Endothelial cell of umbilical vein (primary cell): ENCODE measurements at regions not wholly inside any gene's neighbourhood (a gene's known extent, or its start where the extent isn't known, plus 50 kb on each side); places are given as distances from the start of the nearest gene placed in this dataset.

Experiments used
- BruUV-seq: library from RNA; stranded (reverse); fragments of 400-500 nt; replicated peaks from 2 replicates; lab custom pipeline; 2021; lab: Mats Ljungman, UMichigan
- CTCF ChIA-PET: fragments of 300-600, 350-600 bp; sonication (Branson Sonifier 250); formaldehyde crosslinking; loops from one replicate; lab custom pipeline; 2021; ENCODE audit warnings: antibody characterized with exemption, inconsistent platforms; lab: Charles Lee
- POLR2A ChIA-PET: fragments of 300-600, 350-600 bp; sonication (Branson Sonifier 250); formaldehyde crosslinking; loops from one replicate; lab custom pipeline; 2021; ENCODE audit warnings: antibody characterized with exemption, inconsistent platforms; lab: Charles Lee
- DNase-seq: peaks from one replicate; pipeline ENCODE4 v3.0.0-alpha.2; 2011; ENCODE audit warnings: low read depth, low spot score
- FAIRE-seq: peaks from 2 replicates; lab custom pipeline; 2011; peaks lifted over from hg19 to GRCh38; lab: Jason Lieb, UNC
- H2AFZ ChIP-seq: 2 replicates; pipeline ENCODE4 v1.6.0; 2012; ENCODE audit warnings: low read depth, low read length, control low read depth, inconsistent platforms
- H3K27ac ChIP-seq: 2 replicates; pipeline ENCODE4 v1.5.1; 2011; ENCODE audit warnings: low read depth, mild to moderate bottlenecking, control low read depth, low read length, moderate library complexity; ENCODE audit not compliant: insufficient read depth
- H3K27me3 ChIP-seq, 2 experiments: 2 replicates each; pipeline versions ENCODE4 v1.6.0 to v1.6.1; 2011; ENCODE audit warnings: low read length in 2 of 2, mixed read lengths in 1 of 2; ENCODE audit not compliant: control insufficient read depth in 2 of 2, insufficient read depth in 2 of 2
- H3K36me3 ChIP-seq, 2 experiments: 2 replicates in 1 of 2; 3 replicates in 1 of 2; pipeline ENCODE4 v1.5.1; 2011; ENCODE audit warnings: low read length in 2 of 2, mild to moderate bottlenecking in 1 of 2, moderate library complexity in 1 of 2; ENCODE audit not compliant: control insufficient read depth in 2 of 2, insufficient read depth in 2 of 2; ENCODE audit errors: extremely low read depth in 1 of 2
- H3K4me1 ChIP-seq: 3 replicates; pipeline ENCODE4 v1.5.1; 2011; ENCODE audit warnings: mild to moderate bottlenecking, low read length; ENCODE audit not compliant: control insufficient read depth, insufficient read depth; ENCODE audit errors: extremely low read depth
- H3K4me2 ChIP-seq: 2 replicates; pipeline ENCODE4 v1.6.1; 2011; ENCODE audit warnings: low read length, control low read depth, mixed read lengths; ENCODE audit not compliant: insufficient read depth
- H3K4me3 ChIP-seq, 3 experiments: fragments of 200-600 bp in 1 of 3; sonication (generic), shearing (Covaris generic) in 1 of 3; replicated peaks in 1 of 3; 2 replicates each; pipeline ENCODE4 v1.5.1; 2011 to 2016; ENCODE audit warnings: control low read depth in 3 of 3, low read length in 3 of 3, mild to moderate bottlenecking in 2 of 3, inconsistent platforms in 1 of 3, low read depth in 1 of 3, moderate library complexity in 1 of 3; ENCODE audit not compliant: insufficient read depth in 1 of 3
- H3K79me2 ChIP-seq: 2 replicates; pipeline ENCODE4 v1.6.0; 2012; ENCODE audit warnings: low read length, inconsistent platforms; ENCODE audit not compliant: control insufficient read depth, insufficient read depth
- H3K9ac ChIP-seq: replicated peaks from 2 replicates; pipeline ENCODE3; 2011; ENCODE audit warnings: low read length, control low read depth; ENCODE audit not compliant: insufficient read depth; ENCODE audit errors: extremely low read depth
- H3K9me1 ChIP-seq: replicated peaks from 3 replicates; pipeline ENCODE4 v1.6.0; 2011; ENCODE audit warnings: mild to moderate bottlenecking, low read length; ENCODE audit not compliant: control insufficient read depth, insufficient read depth; ENCODE audit errors: extremely low read depth
- H3K9me3 ChIP-seq: replicated peaks from 2 replicates; pipeline ENCODE4 v1.5.1; 2012; ENCODE audit warnings: low read length, inconsistent platforms; ENCODE audit not compliant: control insufficient read depth, insufficient read depth
- H4K20me1 ChIP-seq: replicated peaks from 2 replicates; pipeline ENCODE3; 2011; ENCODE audit warnings: mild to moderate bottlenecking, low read length; ENCODE audit not compliant: control insufficient read depth, insufficient read depth; ENCODE audit errors: extremely low read depth
- EZH2 ChIP-seq: IDR thresholded peaks from 2 replicates; pipeline ENCODE4 v1.6.1; 2012; ENCODE audit warnings: borderline replicate concordance, low read depth, mild to moderate bottlenecking, moderate library complexity, low read length, inconsistent platforms; ENCODE audit not compliant: severe bottlenecking
- FOS ChIP-seq: IDR thresholded peaks from 2 replicates; pipeline ENCODE4 v1.6.1; 2011; ENCODE audit warnings: mild to moderate bottlenecking, low read length, moderate library complexity, borderline replicate concordance; ENCODE audit not compliant: insufficient read depth
- GATA2 ChIP-seq: IDR thresholded peaks from 2 replicates; pipeline ENCODE4 v1.7.0; 2011; ENCODE audit warnings: low read depth, mild to moderate bottlenecking, moderate library complexity, mixed read lengths, low read length; ENCODE audit not compliant: insufficient read length, insufficient read depth
- JUN ChIP-seq: IDR thresholded peaks from 2 replicates; pipeline ENCODE4 v1.6.1; 2011; ENCODE audit warnings: borderline replicate concordance, low read depth; ENCODE audit not compliant: insufficient read length, insufficient read depth
- MYC ChIP-seq: IDR thresholded peaks from one replicate; pipeline ENCODE4 v1.6.1; 2011; ENCODE audit warnings: mild to moderate bottlenecking, low read depth, low read length
- POLR2A ChIP-seq: IDR thresholded peaks from 2 replicates; pipeline ENCODE4 v1.6.1; 2012; ENCODE audit warnings: low read depth, mild to moderate bottlenecking, control low read depth, low read length
- POLR2AphosphoS5 ChIP-seq: IDR thresholded peaks from 2 replicates; pipeline ENCODE4 v1.6.1; 2012; ENCODE audit warnings: low read depth, mild to moderate bottlenecking, control low read depth, low read length, moderate library complexity; ENCODE audit not compliant: insufficient read depth
- dilution Hi-C: fragments of 300-500 bp; cut with MboI; formaldehyde crosslinking; loops from one replicate; pipeline ENCODE4 v1.15.0; 2019; ENCODE audit warnings: low sequenced_read_pairs; ENCODE audit not compliant: extremely low pct_ligation_motif_present
- intact Hi-C: fragments of 100-400 bp; cut with micrococcal nuclease; formaldehyde crosslinking; loops from one replicate; pipeline ENCODE4 v1.10.0; 2022
- TF ChIP-seq, protein P1 (sequence below): IDR thresholded peaks from 2 replicates; pipeline ENCODE4 v1.6.1; 2011; ENCODE audit not compliant: insufficient read depth, insufficient read length
- TF ChIP-seq, protein P2 (sequence below), 2 donors: IDR thresholded peaks; 1 replicate in 1 of 2; 2 replicates in 1 of 2; pipeline ENCODE4 v1.5.1; 2011; ENCODE audit warnings: low read length in 2 of 2, mild to moderate bottlenecking in 2 of 2, moderate library complexity in 2 of 2, control low read depth in 1 of 2, inconsistent platforms in 1 of 2, low read depth in 1 of 2; ENCODE audit not compliant: insufficient read depth in 1 of 2; ENCODE audit errors: extremely low read depth in 1 of 2

- CTCF ChIA-PET = interaction anchor here (0.9 kb wide), 1 partner anchor 10 kb away, joined by 3 read pairs; no protein-coding TSS in a partner anchor
- Histone ChIP-seq H3K79me2 (no peaks in the 10 kb centered on the region), H3K4me3 (no peak overlapping the region), H3K4me1 (no peaks in the 10 kb centered on the region), H2AFZ (no peak overlapping the region), H3K9me1 (no peaks in the 10 kb centered on the region), H3K9me3 (no peaks in the 10 kb centered on the region), H3K36me3 (no peaks in the 10 kb centered on the region), H3K27me3 (no peaks in the 10 kb centered on the region), H3K4me2 (no peak overlapping the region), H3K9ac (no peak overlapping the region), H4K20me1 (no peaks in the 10 kb centered on the region), H3K27ac (no peak overlapping the region)
- intact Hi-C loops (no loop called here), dilution Hi-C loops (no loop called here)
- DNase-seq (no peak), FAIRE-seq (no peak)
- TF ChIP-seq MYC (no peak), POLR2AphosphoS5 (no peak), POLR2A (no peak), FOS (no peak), EZH2 (no peak), JUN (no peak), GATA2 (no peak)
- TF ChIP-seq, protein P1, sequence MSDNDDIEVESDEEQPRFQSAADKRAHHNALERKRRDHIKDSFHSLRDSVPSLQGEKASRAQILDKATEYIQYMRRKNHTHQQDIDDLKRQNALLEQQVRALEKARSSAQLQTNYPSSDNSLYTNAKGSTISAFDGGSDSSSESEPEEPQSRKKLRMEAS = no peak
- TF ChIP-seq, protein P2, sequence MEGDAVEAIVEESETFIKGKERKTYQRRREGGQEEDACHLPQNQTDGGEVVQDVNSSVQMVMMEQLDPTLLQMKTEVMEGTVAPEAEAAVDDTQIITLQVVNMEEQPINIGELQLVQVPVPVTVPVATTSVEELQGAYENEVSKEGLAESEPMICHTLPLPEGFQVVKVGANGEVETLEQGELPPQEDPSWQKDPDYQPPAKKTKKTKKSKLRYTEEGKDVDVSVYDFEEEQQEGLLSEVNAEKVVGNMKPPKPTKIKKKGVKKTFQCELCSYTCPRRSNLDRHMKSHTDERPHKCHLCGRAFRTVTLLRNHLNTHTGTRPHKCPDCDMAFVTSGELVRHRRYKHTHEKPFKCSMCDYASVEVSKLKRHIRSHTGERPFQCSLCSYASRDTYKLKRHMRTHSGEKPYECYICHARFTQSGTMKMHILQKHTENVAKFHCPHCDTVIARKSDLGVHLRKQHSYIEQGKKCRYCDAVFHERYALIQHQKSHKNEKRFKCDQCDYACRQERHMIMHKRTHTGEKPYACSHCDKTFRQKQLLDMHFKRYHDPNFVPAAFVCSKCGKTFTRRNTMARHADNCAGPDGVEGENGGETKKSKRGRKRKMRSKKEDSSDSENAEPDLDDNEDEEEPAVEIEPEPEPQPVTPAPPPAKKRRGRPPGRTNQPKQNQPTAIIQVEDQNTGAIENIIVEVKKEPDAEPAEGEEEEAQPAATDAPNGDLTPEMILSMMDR (IDR thresholded peaks at IDR 0.05; ENCODE audit: extremely low read depth in 1 of 2, insufficient read depth in 1 of 2, low read depth in 1 of 2, low read length in 2 of 2) = no peak
- no TSS peak for BruUV-seq
- POLR2A ChIA-PET = no interaction called here
These were observed 97.9 kb upstream of the GNG12 start for GRCh38 chr1:67931198-67931597.
